T47D (cell line): ENCODE measurements at regions not wholly inside any gene's neighbourhood (a gene's known extent, or its start where the extent isn't known, plus 50 kb on each side); places are given as distances from the start of the nearest gene placed in this dataset.
A peak's percentile ranks its signal among the peaks of the same experiment; 100 is the strongest.
"Not testable (repeated sequence)": the region's sequence is repeated elsewhere in the genome, so short reads cannot be mapped to it uniquely, and the experiment has no call there.

Experiments
- DNase-seq, 2 experiments: peaks; one replicate each; pipeline versions ENCODE4 v3.0.0 to v3.0.0-alpha.2; 2011 to 2012; ENCODE audit warnings: low read depth in 1 of 2, low spot score in 1 of 2
- JUND ChIP-seq: IDR thresholded peaks from 2 replicates; pipeline ENCODE4 v1.6.1; 2012; ENCODE audit warnings: low read depth
- in situ Hi-C: cut with HindIII; loops from 2 replicates; pipeline ENCODE4 v1.10.0; 2016; ENCODE audit warnings: low sequenced_read_pairs, low pct_unique_long_range_greater_than_20kb

- in situ Hi-C loops = no loop called here
- TF ChIP-seq JUND = no peak
- no peak for DNase-seq
These were observed 69.9 kb downstream of the FOXL3 start for GRCh38 chr7:359766-360361.

DNA sequence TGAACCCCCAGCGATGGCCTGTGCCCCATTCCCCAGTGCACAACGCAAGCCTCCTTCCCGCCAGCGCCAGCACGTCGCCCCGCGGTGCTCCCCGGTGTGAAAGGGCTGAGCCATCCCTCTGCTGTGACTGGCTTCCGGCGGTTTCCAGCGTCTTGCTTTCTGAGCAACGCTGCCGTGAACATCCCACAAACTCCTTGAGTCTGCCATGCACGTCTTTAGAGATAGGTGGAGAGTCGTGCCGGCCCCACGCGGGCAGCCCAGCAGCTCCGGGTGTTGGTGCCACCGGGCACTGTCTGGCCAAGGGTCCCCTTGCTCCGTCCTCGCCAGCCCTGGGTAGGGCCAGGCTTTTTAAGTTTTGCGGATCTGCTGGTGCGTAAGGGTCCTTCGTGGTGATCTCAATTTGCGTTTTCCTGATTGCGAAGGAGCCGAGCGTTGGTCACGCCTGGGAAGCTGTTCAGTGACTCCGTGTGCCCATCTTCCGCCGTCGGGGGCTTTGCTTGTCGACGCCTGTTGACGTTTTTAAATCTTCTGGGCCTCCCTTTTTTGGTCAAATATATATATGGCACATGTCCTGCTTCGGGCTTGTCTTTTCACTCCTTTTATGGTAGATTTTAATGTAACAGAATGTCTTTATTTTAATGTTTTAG lies 70.6 kb downstream of the FOXL3 start:
- DNase-seq = no peak
- in situ Hi-C loops = no loop called here
- no peak for TF ChIP-seq JUND

DNA sequence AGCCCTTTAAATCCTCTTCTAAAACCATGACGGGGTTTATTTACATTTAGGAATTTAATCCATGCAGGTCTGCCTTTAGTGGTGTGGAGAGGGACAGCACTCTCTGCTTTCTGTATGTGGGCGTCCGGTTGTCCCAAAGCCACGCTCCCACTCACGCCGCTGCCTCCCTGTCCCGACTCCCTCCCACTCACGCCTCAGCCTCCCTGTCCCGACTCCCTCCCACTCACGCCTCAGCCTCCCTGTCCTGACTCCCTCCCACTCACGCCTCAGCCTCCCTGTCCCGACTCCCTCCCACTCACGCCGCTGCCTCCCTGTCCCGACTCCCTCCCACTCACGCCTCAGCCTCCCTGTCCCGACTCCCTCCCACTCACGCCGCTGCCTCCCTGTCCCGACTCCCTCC lies 71.2 kb downstream of the FOXL3 start:
- DNase-seq, in situ Hi-C loops: not testable (repeated sequence)

GRCh38 chr7:361680-362401 lies 71.9 kb downstream of the FOXL3 start:
- no peak for TF ChIP-seq JUND
- no peak for DNase-seq
- in situ Hi-C loops = no loop called here

GRCh38 chr7:362402-363096 lies 72.6 kb downstream of the FOXL3 start:
- in situ Hi-C loops = no loop called here
- no peak for TF ChIP-seq JUND
- no peak for DNase-seq

DNA sequence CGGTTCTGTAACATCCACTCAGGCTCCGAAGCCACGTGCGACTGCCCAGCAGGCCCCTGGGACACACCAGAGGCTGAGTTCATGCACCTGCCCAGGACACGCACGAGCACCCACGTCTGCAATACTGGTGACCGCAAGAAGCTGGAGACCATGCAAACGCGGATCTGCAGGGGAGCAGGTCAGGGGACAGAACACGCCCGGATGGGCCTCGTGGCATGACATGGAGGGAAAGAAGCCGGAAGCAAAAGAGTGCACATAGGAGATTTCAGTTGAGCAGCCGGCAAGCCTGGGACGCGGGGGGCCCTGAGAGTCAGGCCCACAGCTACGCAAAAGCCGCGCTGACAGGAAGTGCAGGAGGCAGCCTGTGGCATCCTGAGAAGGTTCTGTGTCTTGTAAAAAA lies 73.7 kb downstream of the FOXL3 start:
- DNase-seq = no peak
- in situ Hi-C loops = no loop called here
- TF ChIP-seq JUND = no peak

- DNase-seq = no peak
- in situ Hi-C loops = no loop called here
- no peak for TF ChIP-seq JUND
These were observed 74.6 kb downstream of the FOXL3 start for GRCh38 chr7:364536-364935.

DNA sequence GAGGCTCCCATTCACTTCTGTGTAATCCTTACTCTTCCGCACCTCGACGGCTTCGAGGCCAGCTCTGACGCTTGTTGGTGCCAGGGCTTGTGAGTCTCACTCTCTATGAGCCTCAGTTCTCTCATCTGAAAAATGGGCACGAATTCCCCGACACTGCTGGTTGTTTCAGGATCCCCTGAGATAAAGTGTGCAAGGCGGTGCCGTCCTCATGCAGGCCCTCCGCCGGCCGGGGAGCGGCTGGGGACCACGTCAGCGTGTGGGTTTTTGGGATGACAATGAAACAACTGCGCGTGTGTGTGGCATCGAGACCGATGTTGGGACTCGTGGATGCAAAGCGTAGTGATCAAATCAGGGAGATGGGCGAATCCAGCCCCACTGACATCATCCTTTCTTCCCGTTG lies 75.6 kb downstream of the FOXL3 start:
- DNase-seq = no peak
- TF ChIP-seq JUND = no peak
- in situ Hi-C loops = no loop called here

GRCh38 chr7:366161-366803 lies 76.3 kb downstream of the FOXL3 start:
- in situ Hi-C loops = no loop called here
- TF ChIP-seq JUND = no peak
- peak in 1 of 2 experiments; percentile 40 for DNase-seq

GRCh38 chr7:367351-367901 lies 77.5 kb downstream of the FOXL3 start:
- TF ChIP-seq JUND = no peak
- DNase-seq = no peak
- in situ Hi-C loops = no loop called here

DNA sequence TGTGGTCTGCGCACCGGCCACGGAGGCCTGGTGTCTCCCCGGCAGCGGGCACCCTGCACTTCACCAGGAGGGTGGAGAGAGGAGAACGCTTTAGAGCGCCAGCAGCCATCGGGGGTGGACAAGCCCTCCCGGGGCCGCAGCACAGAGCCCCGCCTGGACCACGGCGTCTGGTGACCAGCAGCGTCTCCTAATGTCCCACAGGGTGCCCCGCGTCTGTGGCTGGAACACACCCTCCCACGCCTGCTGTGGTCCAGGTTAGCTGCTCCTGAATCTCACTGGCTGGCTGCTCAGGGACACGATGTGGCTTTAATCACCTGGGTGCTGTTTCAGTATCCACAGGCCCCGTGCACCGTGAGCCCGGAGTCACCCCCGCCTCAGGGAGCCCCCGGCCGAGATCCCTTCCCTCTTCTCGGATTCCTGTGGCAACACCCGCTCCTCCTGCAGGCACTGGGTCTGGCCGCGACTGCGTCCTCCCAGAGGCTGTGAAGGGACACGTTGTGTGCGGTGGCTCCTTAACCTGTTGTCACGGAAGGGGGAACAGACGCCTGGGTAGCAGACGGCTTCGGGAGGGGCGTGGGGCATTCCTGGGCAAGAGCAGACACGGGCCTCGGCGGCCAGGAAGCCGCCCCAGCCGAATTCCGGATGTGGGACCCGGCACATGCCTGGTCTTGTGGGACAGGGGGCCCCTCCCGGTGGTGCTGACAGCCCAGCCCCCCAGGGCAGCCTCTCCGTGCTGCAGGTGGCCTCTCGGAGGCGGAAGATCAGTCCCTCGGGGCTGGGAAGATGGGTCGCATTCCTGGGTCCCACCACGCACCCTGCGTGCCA lies 78.9 kb downstream of the FOXL3 start:
- in situ Hi-C loops = no loop called here
- no peak for TF ChIP-seq JUND
- no peak for DNase-seq
